OCI-LY1 (cell line): ENCODE measurements at regions not wholly inside any gene's neighbourhood (a gene's known extent, or its start where the extent isn't known, plus 50 kb on each side); places are given as distances from the start of the nearest gene placed in this dataset.

Experiments
- H2AFZ ChIP-seq: fragments of 200-600 bp; sonication (generic), shearing (Covaris generic); 2 replicates; pipeline ENCODE4 v1.6.0; 2014; ENCODE audit warnings: antibody characterized with exemption, mild to moderate bottlenecking, low read length
- H3F3A ChIP-seq: fragments of 200-600 bp; sonication (generic), shearing (Covaris generic); 2 replicates; pipeline ENCODE4 v1.6.0; 2014; ENCODE audit warnings: mild to moderate bottlenecking, antibody characterized with exemption, low read length, moderate library complexity; ENCODE audit not compliant: insufficient read depth
- H3K27ac ChIP-seq: fragments of 200-600 bp; sonication (generic); 2 replicates; pipeline ENCODE4 v1.5.1; 2014; ENCODE audit warnings: low read length, mixed run types, mild to moderate bottlenecking, low read depth; ENCODE audit not compliant: poor library complexity, severe bottlenecking
- H3K27me3 ChIP-seq: fragments of 200-600 bp; sonication (generic); 2 replicates; pipeline ENCODE4 v1.6.0; 2014; ENCODE audit warnings: antibody characterized with exemption, mild to moderate bottlenecking, low read length, moderate library complexity; ENCODE audit not compliant: insufficient read depth
- H3K36me3 ChIP-seq: fragments of 200-600 bp; sonication (generic); 2 replicates; pipeline ENCODE4 v1.6.1; 2014; ENCODE audit warnings: mild to moderate bottlenecking, antibody characterized with exemption, low read length, moderate library complexity, mixed read lengths; ENCODE audit not compliant: insufficient read depth
- H3K4me1 ChIP-seq: fragments of 200-600 bp; sonication (generic); 2 replicates; pipeline ENCODE4 v1.5.1; 2014; ENCODE audit warnings: mild to moderate bottlenecking, low read length, moderate library complexity; ENCODE audit not compliant: insufficient read depth, severe bottlenecking
- H3K4me2 ChIP-seq: fragments of 200-600 bp; sonication (generic), shearing (Covaris generic); 2 replicates; pipeline ENCODE4 v1.6.1; 2014; ENCODE audit warnings: low read length
- H3K4me3 ChIP-seq: fragments of 200-600 bp; sonication (generic); 2 replicates; pipeline ENCODE4 v1.5.1; 2014; ENCODE audit warnings: low read length, low read depth, mild to moderate bottlenecking, mixed read lengths; ENCODE audit not compliant: poor library complexity, severe bottlenecking
- H3K79me2 ChIP-seq: fragments of 200-600 bp; shearing (Covaris generic); 2 replicates; pipeline ENCODE4 v1.6.1; 2016; ENCODE audit warnings: mixed run types, low read length, mixed read lengths; ENCODE audit not compliant: insufficient read depth
- H3K9ac ChIP-seq: fragments of 200-600 bp; sonication (generic), shearing (Covaris generic); 2 replicates; pipeline ENCODE4 v1.6.1; 2014; ENCODE audit warnings: mild to moderate bottlenecking, low read length, mixed read lengths
- H3K9me2 ChIP-seq: fragments of 200-600 bp; sonication (generic), shearing (Covaris generic); 2 replicates; pipeline ENCODE4 v1.6.1; 2014; ENCODE audit warnings: low read depth, mild to moderate bottlenecking, low read length, mixed read lengths
- H3K9me3 ChIP-seq: fragments of 200-600 bp; shearing (Covaris generic); 2 replicates; pipeline ENCODE4 v1.6.1; 2014; ENCODE audit warnings: low read length, mixed read lengths
- H4K20me1 ChIP-seq: fragments of 200-600 bp; sonication (generic), shearing (Covaris generic); 2 replicates; pipeline ENCODE4 v1.6.0; 2016; ENCODE audit warnings: mild to moderate bottlenecking, low read length; ENCODE audit not compliant: insufficient read depth
- EZH2 ChIP-seq: fragments of 200-600 bp; sonication (generic), shearing (Covaris generic); IDR thresholded peaks from 2 replicates; pipeline ENCODE4 v1.8.0; 2017; ENCODE audit warnings: borderline replicate concordance, mixed run types, mild to moderate bottlenecking, antibody characterized with exemption, low read length, moderate library complexity, mixed read lengths
- TF ChIP-seq, protein P1 (sequence below): fragments of 200-600 bp; sonication (generic), shearing (Covaris generic); IDR thresholded peaks from 2 replicates; pipeline ENCODE4 v1.5.1; 2017; ENCODE audit warnings: mild to moderate bottlenecking, antibody characterized with exemption, low read length, moderate library complexity, mixed read lengths

DNA sequence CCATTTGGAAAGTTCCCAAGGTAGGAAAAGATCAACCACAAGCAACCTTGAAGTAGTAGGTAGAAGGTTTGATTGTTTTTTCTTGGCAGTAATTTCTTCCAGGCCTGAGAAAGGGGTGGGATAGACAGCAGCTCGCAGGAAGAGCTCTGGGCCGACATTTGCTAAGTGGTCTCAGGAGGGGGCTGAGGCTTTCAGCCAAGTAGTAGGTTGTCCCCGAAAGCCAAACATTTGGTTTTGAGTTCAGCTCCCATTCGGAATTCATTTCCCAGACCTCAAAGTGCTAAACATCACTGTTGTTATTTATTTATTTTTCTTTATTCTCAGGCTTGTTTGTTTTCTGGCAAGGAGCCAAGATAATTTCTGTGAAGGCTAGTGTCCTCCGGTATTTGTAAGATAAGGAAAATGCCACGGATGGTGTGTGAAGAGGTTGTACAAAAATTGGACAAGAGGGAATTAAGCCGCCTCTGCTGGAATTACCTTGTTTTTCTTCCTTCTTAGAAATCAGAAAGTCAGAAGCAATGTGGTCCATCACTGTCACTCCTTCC lies 112.1 kb downstream of the KIF4B start:
- H3K4me1 ChIP-seq: no peaks in the 10 kb centered on the region
- no peak overlapping the region for H3K4me2 ChIP-seq
- no peaks in the 10 kb centered on the region for H3K9me3 ChIP-seq
- H3K36me3 ChIP-seq: no peaks in the 10 kb centered on the region
- H3F3A ChIP-seq: no peaks in the 10 kb centered on the region
- H2AFZ ChIP-seq: no peak overlapping the region
- no peak overlapping the region for H3K27ac ChIP-seq
- no peaks in the 10 kb centered on the region for H3K27me3 ChIP-seq
- no peaks in the 10 kb centered on the region for H3K79me2 ChIP-seq
- TF ChIP-seq, protein P1, sequence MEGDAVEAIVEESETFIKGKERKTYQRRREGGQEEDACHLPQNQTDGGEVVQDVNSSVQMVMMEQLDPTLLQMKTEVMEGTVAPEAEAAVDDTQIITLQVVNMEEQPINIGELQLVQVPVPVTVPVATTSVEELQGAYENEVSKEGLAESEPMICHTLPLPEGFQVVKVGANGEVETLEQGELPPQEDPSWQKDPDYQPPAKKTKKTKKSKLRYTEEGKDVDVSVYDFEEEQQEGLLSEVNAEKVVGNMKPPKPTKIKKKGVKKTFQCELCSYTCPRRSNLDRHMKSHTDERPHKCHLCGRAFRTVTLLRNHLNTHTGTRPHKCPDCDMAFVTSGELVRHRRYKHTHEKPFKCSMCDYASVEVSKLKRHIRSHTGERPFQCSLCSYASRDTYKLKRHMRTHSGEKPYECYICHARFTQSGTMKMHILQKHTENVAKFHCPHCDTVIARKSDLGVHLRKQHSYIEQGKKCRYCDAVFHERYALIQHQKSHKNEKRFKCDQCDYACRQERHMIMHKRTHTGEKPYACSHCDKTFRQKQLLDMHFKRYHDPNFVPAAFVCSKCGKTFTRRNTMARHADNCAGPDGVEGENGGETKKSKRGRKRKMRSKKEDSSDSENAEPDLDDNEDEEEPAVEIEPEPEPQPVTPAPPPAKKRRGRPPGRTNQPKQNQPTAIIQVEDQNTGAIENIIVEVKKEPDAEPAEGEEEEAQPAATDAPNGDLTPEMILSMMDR: no peak
- TF ChIP-seq EZH2: no peak
- no peaks in the 10 kb centered on the region for H4K20me1 ChIP-seq
- no peaks in the 10 kb centered on the region for H3K9me2 ChIP-seq
- no peak overlapping the region for H3K9ac ChIP-seq
- H3K4me3 ChIP-seq: no peak overlapping the region

DNA sequence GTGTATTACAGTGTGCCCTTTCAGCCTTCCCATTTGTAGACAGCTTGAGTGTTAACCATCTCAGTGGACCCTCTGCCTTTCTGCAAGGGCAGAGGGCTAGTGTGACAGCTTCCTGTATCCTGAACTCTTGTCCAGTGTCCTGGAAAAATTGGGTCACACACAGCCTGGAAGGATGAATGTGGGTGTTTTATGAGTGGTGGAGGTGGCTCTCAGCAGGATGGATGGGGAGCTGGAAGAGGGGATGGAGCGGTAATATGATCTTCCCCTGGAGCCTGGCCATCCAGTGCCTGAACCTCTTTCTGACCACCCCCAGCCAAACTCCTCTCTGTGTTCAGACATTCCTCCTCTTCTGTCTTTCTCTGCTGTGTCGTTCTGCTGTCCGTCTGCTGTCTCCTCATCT lies 113.0 kb downstream of the KIF4B start:
- Histone ChIP-seq H3K4me2 (no peak overlapping the region), H3K4me1 (no peaks in the 10 kb centered on the region), H3K9me2 (no peaks in the 10 kb centered on the region), H3K9ac (no peak overlapping the region), H3K27me3 (no peaks in the 10 kb centered on the region), H3F3A (no peaks in the 10 kb centered on the region), H3K27ac (no peak overlapping the region), H4K20me1 (no peaks in the 10 kb centered on the region), H2AFZ (no peak overlapping the region), H3K9me3 (no peaks in the 10 kb centered on the region), H3K36me3 (no peaks in the 10 kb centered on the region), H3K4me3 (no peak overlapping the region), H3K79me2 (no peaks in the 10 kb centered on the region)
- no peak for TF ChIP-seq EZH2
- TF ChIP-seq, protein P1: no peak

DNA sequence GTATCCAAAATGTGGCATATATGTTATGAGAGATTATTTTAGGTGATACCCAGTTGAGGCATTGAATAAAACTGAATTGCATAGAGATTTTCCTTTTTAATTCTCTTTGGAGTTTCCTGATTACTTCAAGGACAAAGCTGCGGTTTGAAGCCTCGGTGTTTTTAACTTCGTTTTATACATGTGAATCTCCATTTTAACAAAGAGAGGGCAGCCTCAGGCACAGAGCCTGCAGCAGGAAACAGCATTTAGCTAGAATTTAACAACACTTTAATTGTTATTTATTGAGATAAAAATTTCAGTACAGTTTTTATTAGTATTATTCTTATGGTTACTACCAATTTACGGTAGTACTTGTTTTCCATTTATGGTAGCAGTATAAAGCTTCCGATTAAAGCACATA lies 114.0 kb downstream of the KIF4B start:
- Histone ChIP-seq H3K27me3 (no peaks in the 10 kb centered on the region), H3K9ac (no peak overlapping the region), H3K79me2 (no peaks in the 10 kb centered on the region), H3K4me1 (no peaks in the 10 kb centered on the region), H4K20me1 (no peaks in the 10 kb centered on the region), H3K9me2 (no peaks in the 10 kb centered on the region), H3K4me2 (no peak overlapping the region), H3K9me3 (no peaks in the 10 kb centered on the region), H3K27ac (no peak overlapping the region), H3K36me3 (no peaks in the 10 kb centered on the region), H2AFZ (no peak overlapping the region), H3F3A (no peaks in the 10 kb centered on the region), H3K4me3 (no peak overlapping the region)
- TF ChIP-seq EZH2: no peak
- TF ChIP-seq, protein P1: no peak
